ENCODE measurements at regions not wholly inside any gene's neighbourhood (a gene's known extent, or its start where the extent isn't known, plus 50 kb on each side); places are given as distances from the start of the nearest gene placed in this dataset.

DNA sequence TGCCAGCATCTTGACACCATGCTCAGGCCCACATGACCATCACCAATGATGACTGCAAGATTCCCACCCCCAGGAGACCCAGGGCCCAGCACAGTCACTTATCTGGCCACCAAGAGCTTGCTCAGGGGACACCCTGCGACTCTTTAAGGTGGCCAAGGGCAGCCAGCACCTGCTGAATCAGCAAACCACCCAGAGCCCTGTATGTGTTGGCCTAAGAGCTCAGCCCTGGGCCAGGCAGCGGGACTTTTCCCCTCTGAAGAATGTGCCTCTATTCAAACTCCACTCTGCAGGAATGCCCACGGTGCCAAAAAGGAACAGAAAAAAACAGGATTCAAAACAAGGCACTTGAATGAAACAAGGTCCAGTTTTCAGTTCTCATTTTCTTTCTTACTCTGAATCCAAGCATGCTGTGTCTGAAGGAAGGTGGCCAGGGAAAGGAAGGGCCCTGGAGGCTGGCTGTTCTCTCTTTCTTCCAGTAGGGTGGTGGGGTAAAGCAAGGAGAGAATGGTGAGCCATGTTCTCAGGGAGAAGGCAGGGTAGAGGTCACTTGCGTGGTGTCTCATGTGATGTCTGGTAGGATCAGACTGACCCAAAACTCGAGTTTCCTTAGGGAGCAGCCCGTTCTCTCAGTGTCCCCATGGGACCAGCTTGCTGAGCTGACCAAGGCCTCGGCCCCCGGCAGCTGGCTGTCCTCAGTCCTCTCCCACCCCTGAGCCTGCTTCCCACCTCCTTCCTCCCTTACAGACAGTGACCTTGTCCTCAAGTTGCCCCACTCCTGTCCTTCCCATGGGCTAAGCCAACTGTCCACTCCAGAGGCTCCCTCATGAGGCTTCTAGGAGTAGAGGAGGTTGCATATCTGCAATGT is 150.0 kb downstream of the RNF152 start:
- Histone ChIP-seq H3K4me1 (no peaks in the 10 kb centered on the region), H3K27me3 (no peaks in the 10 kb centered on the region), H3K27ac (peak overlapping the region; percentile 72 to 93), H3K36me3 (no peaks in the 10 kb centered on the region), H3K9me3 (no peaks in the 10 kb centered on the region), H3K4me3 (no peak overlapping the region)
- DNase-seq, result peak; percentile 56 to 63
- TF ChIP-seq CTCF (IDR thresholded peaks at IDR 0.05) (peak in 1 of 4 experiments; percentile 5), POLR2A (IDR thresholded peaks at IDR 0.05) (no peak)
- intact Hi-C loops (cut with DNase I; ENCODE audit: low total_unique reads), result no loop called here

- Histone ChIP-seq H3K27ac (peak overlapping the region; percentile 72 to 93), H3K4me1 (no peaks in the 10 kb centered on the region), H3K4me3 (no peak overlapping the region), H3K36me3 (no peaks in the 10 kb centered on the region), H3K27me3 (no peaks in the 10 kb centered on the region), H3K9me3 (no peaks in the 10 kb centered on the region)
- intact Hi-C loops (cut with DNase I; ENCODE audit: low total_unique reads), result no loop called here
- DNase-seq, result no peak
- TF ChIP-seq POLR2A (IDR thresholded peaks at IDR 0.05) (no peak), CTCF (IDR thresholded peaks at IDR 0.05) (no peak)
Measured at GRCh38 chr18:61741881-61742454, 150.8 kb downstream of the RNF152 start.

DNA sequence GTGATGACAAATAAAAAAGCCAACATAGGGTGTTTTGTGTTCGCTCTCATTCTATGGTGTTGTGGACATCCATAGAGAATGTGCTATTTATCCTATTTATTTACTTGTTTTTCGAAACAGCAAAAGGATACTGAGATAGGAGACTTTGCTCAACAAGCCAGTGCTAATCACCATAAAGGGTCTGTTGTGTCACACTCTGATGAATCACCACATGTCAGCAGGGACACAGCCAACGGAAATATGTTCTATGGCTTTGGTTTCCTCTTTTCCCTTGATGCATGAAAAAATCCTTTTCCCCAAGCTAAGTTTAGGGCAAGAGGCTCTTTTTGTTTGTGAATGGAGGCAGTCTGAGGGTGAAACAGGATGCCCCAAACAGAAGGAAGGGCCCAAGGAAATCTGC is 154.3 kb downstream of the RNF152 start:
- no peak overlapping the region for H3K4me3 ChIP-seq
- intact Hi-C loops (cut with DNase I; ENCODE audit: low total_unique reads), result no loop called here
- H3K27me3 ChIP-seq, result no peaks in the 10 kb centered on the region
- TF ChIP-seq POLR2A (IDR thresholded peaks at IDR 0.05), result no peak
- no peak for TF ChIP-seq CTCF (IDR thresholded peaks at IDR 0.05)
- no peaks in the 10 kb centered on the region for H3K9me3 ChIP-seq
- peak overlapping the region; percentile 53 to 93 for H3K27ac ChIP-seq
- H3K36me3 ChIP-seq, result no peaks in the 10 kb centered on the region
- peak in 1 of 2 donors; percentile 37 for DNase-seq
- peaks cover 4 to 7% of the 10 kb centered on the region in 2 donors for H3K4me1 ChIP-seq

DNA sequence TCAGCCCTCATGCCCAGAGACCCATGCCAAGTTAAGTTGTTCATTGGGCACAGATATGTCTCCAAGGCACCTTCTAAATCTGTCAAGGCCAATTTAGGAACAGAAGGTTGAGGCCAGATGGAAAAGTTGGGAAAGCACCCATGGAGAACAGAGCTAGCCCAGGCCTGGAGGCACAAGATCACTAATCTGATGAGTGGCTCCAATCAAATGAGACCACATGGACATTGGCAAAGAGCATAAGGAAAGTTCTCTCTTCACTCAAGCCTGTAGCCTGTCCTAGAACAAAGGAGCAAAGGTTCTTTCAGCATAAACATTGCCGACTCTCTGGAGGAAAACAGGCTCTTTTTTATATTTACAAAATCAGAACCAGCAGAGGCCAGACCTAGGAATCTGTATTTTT is 154.8 kb downstream of the RNF152 start:
- H3K4me3 ChIP-seq, result no peak overlapping the region
- intact Hi-C loops (cut with DNase I; ENCODE audit: low total_unique reads), result no loop called here
- H3K4me1 ChIP-seq, result peaks cover 7 to 8% of the 10 kb centered on the region in 2 donors

More for the DNA sequence above, 154.8 kb downstream of the RNF152 start:
- TF ChIP-seq CTCF (IDR thresholded peaks at IDR 0.05) (no peak), POLR2A (IDR thresholded peaks at IDR 0.05) (no peak)
- H3K27ac ChIP-seq, result peak overlapping the region; percentile 53 to 93
- no peaks in the 10 kb centered on the region for H3K27me3 ChIP-seq
- no peaks in the 10 kb centered on the region for H3K9me3 ChIP-seq
- no peaks in the 10 kb centered on the region for H3K36me3 ChIP-seq
- peak in 1 of 2 donors; percentile 32 for DNase-seq

All from uterus (tissue), 3 donors.